HepG2 (cell line): ENCODE measurements at regions not wholly inside any gene's neighbourhood (a gene's known extent, or its start where the extent isn't known, plus 50 kb on each side); places are given as distances from the start of the nearest gene placed in this dataset.

Experiments
- CTCF ChIP-seq: sonication (generic); formaldehyde crosslinking; IDR thresholded peaks from 2 replicates; pipeline ENCODE4 v1.5.0; 2020; ENCODE audit warnings: mild to moderate bottlenecking, missing genetic modification reagents, moderate library complexity
- ETV6 ChIP-seq: sonication (generic); formaldehyde crosslinking; conservative IDR thresholded peaks from 2 replicates; pipeline ENCODE4 v1.4.0; 2020; ENCODE audit warnings: missing genetic modification reagents
- IKZF4 ChIP-seq: sonication (generic); formaldehyde crosslinking; IDR thresholded peaks from 2 replicates; pipeline ENCODE4 v1.5.1; 2020; ENCODE audit warnings: borderline replicate concordance, mild to moderate bottlenecking, low read depth, missing genetic modification reagents; ENCODE audit errors: not compliant biosample characterization
- MAX ChIP-seq: IDR thresholded peaks from 2 replicates; pipeline ENCODE4 v1.6.1; 2012; ENCODE audit warnings: inconsistent platforms
- NFRKB ChIP-seq: fragments of 450-650 bp; IDR thresholded peaks from 2 replicates; pipeline ENCODE4 v1.6.1; 2017
- POLR2A ChIP-seq, 2 experiments: IDR thresholded peaks; 2 replicates each; pipeline ENCODE4 v1.6.1; 2011; ENCODE audit warnings: low read depth in 2 of 2, low read length in 2 of 2, mild to moderate bottlenecking in 1 of 2, moderate library complexity in 1 of 2; ENCODE audit not compliant: insufficient read depth in 1 of 2
- REST ChIP-seq, 2 experiments: IDR thresholded peaks; 2 replicates each; pipeline ENCODE4 v1.6.1; 2011 to 2012; ENCODE audit warnings: low read length in 2 of 2, borderline replicate concordance in 1 of 2, low read depth in 1 of 2, mild to moderate bottlenecking in 1 of 2, moderate library complexity in 1 of 2
- RNF219 ChIP-seq: sonication (generic); formaldehyde crosslinking; IDR thresholded peaks from 2 replicates; pipeline ENCODE4 v1.5.0; 2020; ENCODE audit warnings: mild to moderate bottlenecking, missing genetic modification reagents
- STAT5B ChIP-seq: sonication (generic); formaldehyde crosslinking; IDR thresholded peaks from 2 replicates; pipeline ENCODE4 v1.4.0; 2020; ENCODE audit warnings: missing genetic modification reagents
- ZNF20 ChIP-seq: sonication (generic); formaldehyde crosslinking; IDR thresholded peaks from 2 replicates; pipeline ENCODE4 v1.4.0; 2020; ENCODE audit warnings: mild to moderate bottlenecking, moderate library complexity, missing genetic modification reagents

GRCh38 chr2:64288321-64289193 lies 144.3 kb upstream of the PELI1 start:
- TF ChIP-seq CTCF (CRISPR knock-in tag) (no peak), ZNF20 (CRISPR knock-in tag) (no peak), NFRKB (no peak), MAX (no peak), RNF219 (CRISPR knock-in tag) (no peak), STAT5B (CRISPR knock-in tag) (no peak), ETV6 (no peak), IKZF4 (CRISPR knock-in tag) (no peak), POLR2A (IDR thresholded peaks at IDR 0.05; ENCODE audit: insufficient read depth in 1 of 2, low read depth in 2 of 2, low read length in 2 of 2) (no peak), REST (IDR thresholded peaks at IDR 0.05; ENCODE audit: borderline replicate concordance in 1 of 2, low read depth in 1 of 2, low read length in 2 of 2) (no peak)
